HEK293T (cell line): ENCODE measurements at regions not wholly inside any gene's neighbourhood (a gene's known extent, or its start where the extent isn't known, plus 50 kb on each side); places are given as distances from the start of the nearest gene placed in this dataset.

Source experiments
- CTCF ChIA-PET: fragments of 350-600 bp; formaldehyde crosslinking; extraction: SDS; loops from one replicate; lab custom pipeline; 2021; ENCODE audit warnings: antibody characterized with exemption, inconsistent platforms; lab: Yijun Ruan, JAX
- POLR2A ChIA-PET: fragments of 350-600 bp; formaldehyde crosslinking; extraction: SDS; loops from one replicate; lab custom pipeline; 2020; ENCODE audit warnings: antibody characterized with exemption, inconsistent platforms; lab: Yijun Ruan, JAX
- DNase-seq: peaks from one replicate; pipeline ENCODE4 v3.0.0; 2012; ENCODE audit warnings: mixed read lengths; ENCODE audit errors: extremely low spot score
- ARNT ChIP-seq: fragments of 450-650 bp; IDR thresholded peaks from 2 replicates; pipeline ENCODE4 v1.6.1; 2017; ENCODE audit warnings: mild to moderate bottlenecking
- BHLHE40 ChIP-seq: fragments of 450-650 bp; IDR thresholded peaks from 2 replicates; pipeline ENCODE4 v1.6.1; 2016; ENCODE audit warnings: mild to moderate bottlenecking, moderate library complexity, borderline replicate concordance
- CTBP1 ChIP-seq: fragments of 450-650 bp; IDR thresholded peaks from 2 replicates; pipeline ENCODE4 v1.6.1; 2016; ENCODE audit warnings: borderline replicate concordance
- ELF4 ChIP-seq: fragments of 450-650 bp; IDR thresholded peaks from 2 replicates; pipeline ENCODE4 v1.6.1; 2017; ENCODE audit warnings: antibody characterized with exemption
- FOXA1 ChIP-seq: fragments of 450-650 bp; IDR thresholded peaks from 2 replicates; pipeline ENCODE4 v1.6.1; 2016; ENCODE audit warnings: mild to moderate bottlenecking
- FOXK2 ChIP-seq: fragments of 450-650 bp; IDR thresholded peaks from 2 replicates; pipeline ENCODE4 v1.6.1; 2016; ENCODE audit warnings: mild to moderate bottlenecking
- FOXM1 ChIP-seq: fragments of 450-650 bp; IDR thresholded peaks from 2 replicates; pipeline ENCODE4 v1.6.1; 2017; ENCODE audit warnings: mild to moderate bottlenecking, borderline replicate concordance
- HDGF ChIP-seq: fragments of 450-650 bp; IDR thresholded peaks from 2 replicates; pipeline ENCODE4 v1.6.1; 2017; ENCODE audit warnings: antibody characterized with exemption, borderline replicate concordance
- L3MBTL2 ChIP-seq: fragments of 450-650 bp; conservative IDR thresholded peaks from 2 replicates; pipeline ENCODE4 v1.6.1; 2016; ENCODE audit warnings: mild to moderate bottlenecking
- LEF1 ChIP-seq: fragments of 450-650 bp; IDR thresholded peaks from 2 replicates; pipeline ENCODE4 v1.6.1; 2017; ENCODE audit warnings: mild to moderate bottlenecking, borderline replicate concordance
- NFRKB ChIP-seq: fragments of 450-650 bp; IDR thresholded peaks from 2 replicates; pipeline ENCODE4 v1.6.1; 2016; ENCODE audit warnings: mild to moderate bottlenecking, moderate library complexity
- SP1 ChIP-seq: fragments of 450-650 bp; IDR thresholded peaks from 2 replicates; pipeline ENCODE4 v1.6.1; 2017
- SUZ12 ChIP-seq: fragments of 450-650 bp; IDR thresholded peaks from 2 replicates; pipeline ENCODE4 v1.6.1; 2016; ENCODE audit warnings: mild to moderate bottlenecking
- TARDBP ChIP-seq: fragments of 450-650 bp; IDR thresholded peaks from 2 replicates; pipeline ENCODE4 v1.6.1; 2016
- ZNF384 ChIP-seq: fragments of 450-650 bp; IDR thresholded peaks from 2 replicates; pipeline ENCODE4 v1.6.1; 2016
- TF ChIP-seq, protein P1 (sequence below): fragments of 450-650 bp; IDR thresholded peaks from 2 replicates; pipeline ENCODE4 v1.6.1; 2016

DNA sequence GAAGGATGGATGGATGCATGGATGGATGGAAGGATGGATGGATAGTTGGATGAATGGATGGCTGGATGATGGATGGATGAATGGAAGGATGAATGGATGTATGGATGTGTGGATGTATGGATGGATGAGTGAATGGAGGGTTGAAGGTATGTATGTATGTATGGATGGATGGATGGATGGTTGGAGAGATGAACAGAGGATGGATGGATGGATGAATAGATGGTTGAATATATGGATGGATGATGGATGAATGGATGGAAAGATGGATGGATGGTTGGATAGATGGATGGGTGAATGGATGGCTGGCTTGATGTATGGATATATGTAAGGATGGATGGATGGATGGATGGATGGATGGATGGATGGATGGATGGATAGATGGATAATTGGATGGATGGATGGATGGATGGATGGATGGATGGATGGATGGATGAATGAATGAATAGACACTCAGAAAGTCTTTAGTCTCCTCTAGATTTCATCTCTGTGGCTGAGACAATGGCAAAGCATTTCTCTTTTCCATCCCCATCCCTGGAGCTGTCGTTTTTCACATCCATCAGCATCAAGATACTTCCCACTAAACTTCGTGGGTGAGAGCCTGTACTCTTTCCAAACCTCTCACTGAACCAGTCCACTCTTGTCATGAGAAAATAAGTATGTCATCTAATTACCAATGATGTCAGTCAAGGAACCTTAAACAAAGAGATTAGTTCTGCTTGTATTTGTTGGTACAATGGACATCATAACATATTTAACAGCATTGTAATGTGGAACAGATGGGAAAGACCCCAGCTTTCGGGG is 74.8 kb upstream of the CLMN start:
- DNase-seq: no peak
- TF ChIP-seq FOXM1 (no peak), HDGF (no peak), CTBP1 (no peak), SUZ12 (no peak), FOXA1 (no peak), SP1 (no peak), LEF1 (no peak), ZNF384 (no peak), NFRKB (no peak), FOXK2 (no peak), ARNT (no peak), BHLHE40 (no peak), TARDBP (no peak), ELF4 (no peak)
- TF ChIP-seq, protein P1, sequence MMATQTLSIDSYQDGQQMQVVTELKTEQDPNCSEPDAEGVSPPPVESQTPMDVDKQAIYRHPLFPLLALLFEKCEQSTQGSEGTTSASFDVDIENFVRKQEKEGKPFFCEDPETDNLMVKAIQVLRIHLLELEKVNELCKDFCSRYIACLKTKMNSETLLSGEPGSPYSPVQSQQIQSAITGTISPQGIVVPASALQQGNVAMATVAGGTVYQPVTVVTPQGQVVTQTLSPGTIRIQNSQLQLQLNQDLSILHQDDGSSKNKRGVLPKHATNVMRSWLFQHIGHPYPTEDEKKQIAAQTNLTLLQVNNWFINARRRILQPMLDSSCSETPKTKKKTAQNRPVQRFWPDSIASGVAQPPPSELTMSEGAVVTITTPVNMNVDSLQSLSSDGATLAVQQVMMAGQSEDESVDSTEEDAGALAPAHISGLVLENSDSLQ: no peak
- ChIA-PET CTCF (no interaction called here), POLR2A (no interaction called here)

GRCh38 chr14:95392841-95393240 is 73.1 kb upstream of the CLMN start:
- POLR2A ChIA-PET: no interaction called here
- CTCF ChIA-PET: interaction anchor here (1.0 kb wide), 1 partner anchor 31 kb away, joined by 3 read pairs; no protein-coding TSS in a partner anchor
- TF ChIP-seq ARNT (no peak), FOXK2 (no peak), NFRKB (no peak), CTBP1 (no peak), HDGF (no peak), ZNF384 (no peak), L3MBTL2 (no peak), SUZ12 (no peak), SP1 (no peak), FOXM1 (no peak), ELF4 (no peak), FOXA1 (no peak), TARDBP (no peak), BHLHE40 (no peak), LEF1 (no peak)
- TF ChIP-seq, protein P1: no peak
- DNase-seq: no peak

DNA sequence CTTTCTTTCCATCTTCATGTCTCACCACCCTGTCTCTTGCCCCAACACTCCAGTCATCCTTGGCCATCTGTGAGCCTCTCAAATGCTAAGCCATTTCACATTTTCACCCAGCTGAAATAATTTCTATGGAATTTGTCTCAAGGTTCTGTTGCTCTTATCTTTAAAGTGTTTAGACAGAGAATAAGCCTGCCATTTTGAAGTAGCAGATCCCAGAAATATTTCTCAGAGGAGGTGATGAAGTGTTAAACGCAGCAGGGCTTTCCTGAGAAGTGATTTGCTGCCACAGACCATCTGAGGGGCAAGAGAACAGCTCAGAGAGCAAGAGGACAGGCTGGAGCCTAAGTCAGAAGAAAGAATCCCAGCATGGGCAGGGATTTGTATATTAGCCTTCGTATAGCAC is 71.6 kb upstream of the CLMN start:
- ChIA-PET CTCF (no interaction called here), POLR2A (no interaction called here)
- no peak for TF ChIP-seq SP1
- no peak for TF ChIP-seq TARDBP
- TF ChIP-seq SUZ12: no peak
- TF ChIP-seq L3MBTL2: no peak
- TF ChIP-seq LEF1: no peak
- TF ChIP-seq ZNF384: no peak
- no peak for TF ChIP-seq HDGF
- TF ChIP-seq, protein P1: no peak
- TF ChIP-seq FOXM1: no peak
- no peak for TF ChIP-seq FOXA1
- no peak for TF ChIP-seq CTBP1
- TF ChIP-seq ARNT: no peak
- no peak for TF ChIP-seq BHLHE40
- TF ChIP-seq NFRKB: no peak
- TF ChIP-seq ELF4: no peak
- no peak for TF ChIP-seq FOXK2
- DNase-seq: no peak

DNA sequence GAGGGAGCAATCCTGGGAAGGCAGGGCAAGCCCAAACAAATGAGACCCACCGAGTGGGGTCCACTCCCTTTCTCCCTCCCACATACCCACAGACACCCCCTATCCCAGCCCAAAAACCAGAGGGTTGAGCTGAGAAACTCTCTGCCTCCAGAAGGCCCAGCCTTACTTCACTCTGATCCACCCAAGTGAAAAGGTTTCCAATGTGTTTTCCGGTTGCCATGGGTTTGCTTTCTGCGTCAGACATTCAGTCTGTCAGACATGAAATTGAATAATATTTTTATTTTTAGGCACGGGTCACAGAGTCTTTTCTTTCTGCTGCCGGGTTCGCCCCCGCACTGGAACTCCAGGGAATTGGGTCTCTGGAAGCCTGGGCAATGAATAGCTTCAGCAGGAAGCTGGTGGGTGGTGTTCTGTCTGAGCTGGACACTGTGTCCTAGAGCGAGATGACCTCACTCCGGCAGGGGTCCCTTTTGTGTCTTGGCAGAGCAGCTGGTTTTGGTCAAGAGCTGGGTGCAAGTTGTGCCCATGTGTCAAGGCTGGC is 69.8 kb upstream of the CLMN start:
- ChIA-PET POLR2A (no interaction called here), CTCF (no interaction called here)
- no peak for DNase-seq

More for the DNA sequence above, 69.8 kb upstream of the CLMN start:
- TF ChIP-seq L3MBTL2: no peak
- TF ChIP-seq TARDBP: no peak
- no peak for TF ChIP-seq NFRKB
- no peak for TF ChIP-seq HDGF
- TF ChIP-seq FOXA1: no peak
- TF ChIP-seq LEF1: no peak
- no peak for TF ChIP-seq SUZ12
- TF ChIP-seq CTBP1: no peak
- TF ChIP-seq SP1: no peak
- TF ChIP-seq ARNT: no peak
- TF ChIP-seq BHLHE40: no peak
- no peak for TF ChIP-seq FOXM1
- no peak for TF ChIP-seq ZNF384
- TF ChIP-seq, protein P1: no peak
- no peak for TF ChIP-seq FOXK2
- no peak for TF ChIP-seq ELF4
